Right ventricle myocardium superior (tissue), 1 donor: ENCODE measurements at regions not wholly inside any gene's neighbourhood (a gene's known extent, or its start where the extent isn't known, plus 50 kb on each side); places are given as distances from the start of the nearest gene placed in this dataset.

ENCODE experiments used
- ATAC-seq: fragments of 200-7000 bp; cut with Tn5 transposase; one replicate; pipeline ENCODE4 v1.9.1; 2020; ENCODE audit warnings: mild to moderate bottlenecking; ENCODE audit not compliant: poor library complexity
- DNase-seq: peaks from one replicate; pipeline ENCODE4 v3.0.0-alpha.2; 2020
- intact Hi-C: fragments of 100-400 bp; cut with DNase I; formaldehyde crosslinking; loops from one replicate; pipeline ENCODE4 v1.11.2; 2022
- donor health status: DM: no; HTN: yes; CAD: no; lungs with severe emphysema.

DNA sequence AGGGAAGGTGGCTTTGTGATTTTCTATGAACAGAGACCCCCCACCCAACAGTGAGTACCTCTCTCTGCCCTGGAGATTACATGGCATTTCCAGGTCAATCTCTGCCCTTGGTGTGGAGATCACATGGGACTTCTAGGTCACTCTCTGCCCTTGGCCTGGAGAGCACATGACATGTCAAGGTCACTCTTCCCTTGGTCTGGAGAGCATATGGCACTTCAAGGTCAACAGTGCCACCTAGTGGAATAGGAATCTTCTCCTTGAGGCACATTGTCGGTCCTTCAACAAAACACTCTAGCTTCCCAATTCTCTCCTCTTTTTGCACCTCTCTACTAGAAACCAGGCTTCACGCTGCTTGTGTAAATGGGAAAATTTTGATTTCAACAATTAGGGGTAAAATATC is 66.2 kb upstream of the TACR3 start:
- ATAC-seq, result no peak
- DNase-seq, result no peak
- intact Hi-C loops, result no loop called here

DNA sequence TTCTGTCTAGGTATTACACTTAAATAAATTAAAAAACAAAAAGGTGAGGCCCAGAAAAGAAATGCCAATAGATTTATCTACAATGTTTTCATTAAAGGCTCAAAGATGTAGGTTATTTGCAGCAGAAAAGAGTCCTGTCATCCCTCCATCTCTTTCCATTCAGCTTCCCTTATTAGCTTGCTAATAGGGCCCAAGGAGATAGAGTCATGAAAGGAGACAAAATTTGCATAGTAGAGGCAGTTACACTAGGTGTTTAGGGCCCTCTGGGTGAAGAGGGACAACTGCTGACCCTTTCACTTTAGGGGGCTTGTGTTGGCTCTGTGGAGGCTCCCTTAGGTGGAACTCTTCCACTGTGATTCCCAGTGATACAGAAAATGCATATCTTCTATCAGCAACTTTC is 58.4 kb upstream of the TACR3 start:
- no peak for ATAC-seq

DNA sequence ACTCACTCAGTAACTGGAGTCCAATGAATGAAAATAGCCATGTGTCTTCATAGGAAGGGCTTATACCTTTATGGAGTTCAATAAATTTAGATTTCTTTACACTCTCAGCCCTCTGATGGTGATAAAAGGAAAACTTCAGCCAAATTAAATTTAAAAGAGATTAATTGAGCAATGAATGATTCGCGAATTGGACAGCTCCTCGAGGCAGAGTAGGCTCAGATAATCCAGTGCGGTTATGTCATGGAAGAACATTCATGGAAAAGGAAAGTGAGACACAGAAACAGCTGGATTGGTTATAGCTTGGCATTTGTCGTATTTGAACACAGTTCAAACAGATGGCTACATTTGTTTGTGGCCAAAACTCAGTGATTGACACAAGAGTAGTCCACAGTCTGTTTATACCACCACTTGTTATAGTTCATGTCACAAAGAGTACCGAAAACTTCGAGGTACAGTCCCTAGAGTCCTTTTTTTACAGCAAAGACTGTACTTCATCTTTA is 54.6 kb upstream of the TACR3 start:
- ATAC-seq (no peak), DNase-seq (no peak)
- intact Hi-C loops, result no loop called here

More for the DNA sequence above, 58.4 kb upstream of the TACR3 start:
- no peak for DNase-seq
- intact Hi-C loops, result no loop called here

DNA sequence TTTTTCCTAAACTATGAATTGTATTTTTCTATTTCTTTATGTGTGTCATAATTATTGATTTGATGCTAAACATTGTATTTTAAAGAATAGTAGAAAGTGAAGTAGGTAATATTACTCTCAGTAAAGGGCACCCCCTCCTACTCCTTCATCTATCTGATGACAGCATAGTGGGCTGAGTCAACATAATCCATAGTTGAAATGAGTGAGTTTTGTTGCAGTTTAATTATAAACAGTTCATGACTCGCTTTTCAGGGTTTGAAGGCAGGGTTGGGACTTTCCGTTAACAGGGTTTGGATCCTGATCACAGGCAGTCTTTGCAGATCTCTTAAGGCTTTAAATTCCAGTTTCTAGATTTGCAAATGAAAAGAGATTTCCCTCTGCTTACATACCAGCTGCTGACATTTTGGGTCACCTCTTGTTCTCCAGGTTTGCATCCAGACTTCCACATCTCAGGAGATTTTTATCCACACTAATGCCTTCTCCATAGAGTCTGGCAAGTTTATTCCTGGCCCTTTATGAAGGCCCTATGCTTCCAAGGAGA is 54.0 kb upstream of the TACR3 start:
- DNase-seq, result no peak
- intact Hi-C loops, result no loop called here

More for the DNA sequence above, 54.0 kb upstream of the TACR3 start:
- ATAC-seq, result no peak
